Sigmoid colon (tissue), 4 donors: ENCODE measurements at regions not wholly inside any gene's neighbourhood (a gene's known extent, or its start where the extent isn't known, plus 50 kb on each side); places are given as distances from the start of the nearest gene placed in this dataset.

Experiments used
- EP300 ChIP-seq, 4 donors: sonication (generic); formaldehyde crosslinking; IDR thresholded peaks; one replicate each; pipeline ENCODE4 v1.6.1; 2017; ENCODE audit warnings: antibody characterized with exemption in 4 of 4
- POLR2A ChIP-seq, 2 donors: fragments of 450-650 bp; IDR thresholded peaks; one replicate each; pipeline ENCODE4 v1.6.1; 2016; ENCODE audit warnings: antibody characterized with exemption in 2 of 2, mild to moderate bottlenecking in 2 of 2, moderate library complexity in 2 of 2
- POLR2AphosphoS5 ChIP-seq, 4 donors: sonication (generic); formaldehyde crosslinking; IDR thresholded peaks; one replicate each; pipeline ENCODE4 v1.6.1; 2017; ENCODE audit warnings: antibody characterized with exemption in 4 of 4
- TF ChIP-seq, protein P1 (sequence below), 4 experiments: fragments of 450-650 bp in 3 of 4; fragments of 200-600 bp in 1 of 4; IDR thresholded peaks; one replicate each; pipeline ENCODE4 v1.5.1; 2016 to 2019; ENCODE audit warnings: antibody characterized with exemption in 4 of 4, mild to moderate bottlenecking in 3 of 4, moderate library complexity in 2 of 4

DNA sequence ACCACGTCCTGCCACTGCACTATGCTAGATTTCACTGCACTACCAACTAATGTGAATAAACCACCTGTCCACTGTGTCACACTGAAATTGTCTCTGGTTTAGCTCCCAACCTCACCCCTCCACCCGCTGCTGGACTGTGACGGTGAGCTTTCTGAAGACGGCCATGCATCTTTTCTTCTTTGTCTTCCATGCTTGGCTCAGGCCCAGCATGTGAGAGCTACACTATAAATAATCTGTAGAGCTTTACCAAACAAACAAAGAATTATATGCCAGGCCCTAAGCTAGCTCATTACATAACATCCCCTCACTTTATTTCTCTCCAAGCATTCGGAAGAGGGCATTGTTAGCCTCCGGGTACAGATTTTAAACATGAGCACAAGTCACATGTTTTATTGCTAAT is 633.2 kb downstream of the TNS3 start:
- TF ChIP-seq, protein P1, sequence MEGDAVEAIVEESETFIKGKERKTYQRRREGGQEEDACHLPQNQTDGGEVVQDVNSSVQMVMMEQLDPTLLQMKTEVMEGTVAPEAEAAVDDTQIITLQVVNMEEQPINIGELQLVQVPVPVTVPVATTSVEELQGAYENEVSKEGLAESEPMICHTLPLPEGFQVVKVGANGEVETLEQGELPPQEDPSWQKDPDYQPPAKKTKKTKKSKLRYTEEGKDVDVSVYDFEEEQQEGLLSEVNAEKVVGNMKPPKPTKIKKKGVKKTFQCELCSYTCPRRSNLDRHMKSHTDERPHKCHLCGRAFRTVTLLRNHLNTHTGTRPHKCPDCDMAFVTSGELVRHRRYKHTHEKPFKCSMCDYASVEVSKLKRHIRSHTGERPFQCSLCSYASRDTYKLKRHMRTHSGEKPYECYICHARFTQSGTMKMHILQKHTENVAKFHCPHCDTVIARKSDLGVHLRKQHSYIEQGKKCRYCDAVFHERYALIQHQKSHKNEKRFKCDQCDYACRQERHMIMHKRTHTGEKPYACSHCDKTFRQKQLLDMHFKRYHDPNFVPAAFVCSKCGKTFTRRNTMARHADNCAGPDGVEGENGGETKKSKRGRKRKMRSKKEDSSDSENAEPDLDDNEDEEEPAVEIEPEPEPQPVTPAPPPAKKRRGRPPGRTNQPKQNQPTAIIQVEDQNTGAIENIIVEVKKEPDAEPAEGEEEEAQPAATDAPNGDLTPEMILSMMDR (IDR thresholded peaks at IDR 0.05): no peak
- TF ChIP-seq POLR2AphosphoS5 (IDR thresholded peaks at IDR 0.05): no peak
- no peak for TF ChIP-seq POLR2A (IDR thresholded peaks at IDR 0.05)
- TF ChIP-seq EP300 (IDR thresholded peaks at IDR 0.05): no peak
